Smooth muscle cell (in vitro differentiated cells): ENCODE measurements at regions not wholly inside any gene's neighbourhood (a gene's known extent, or its start where the extent isn't known, plus 50 kb on each side); places are given as distances from the start of the nearest gene placed in this dataset.

ENCODE experiments used
- DNase-seq: peaks from one replicate; lab custom pipeline; 2025; ENCODE audit not compliant: unreplicated experiment; lab: John Stamatoyannopoulos, UW
- H2AFZ ChIP-seq: fragments of 200-600 bp; sonication (generic); 2 replicates; pipeline ENCODE4 v1.6.0; 2016; ENCODE audit warnings: antibody characterized with exemption, low read depth, mild to moderate bottlenecking
- H3F3A ChIP-seq: fragments of 200-600 bp; sonication (generic); 2 replicates; pipeline ENCODE4 v1.6.0; 2017; ENCODE audit warnings: antibody characterized with exemption, low read depth
- H3K27ac ChIP-seq: fragments of 200-600 bp; sonication (generic); 2 replicates; pipeline ENCODE4 v1.5.1; 2016; ENCODE audit warnings: low read depth, mild to moderate bottlenecking
- H3K27me3 ChIP-seq: fragments of 200-600 bp; sonication (generic); 2 replicates; pipeline ENCODE4 v1.6.1; 2016; ENCODE audit warnings: low read depth, mild to moderate bottlenecking
- H3K36me3 ChIP-seq: fragments of 200-600 bp; sonication (generic); 2 replicates; pipeline ENCODE4 v1.5.1; 2016; ENCODE audit warnings: low read depth
- H3K4me1 ChIP-seq: fragments of 200-600 bp; sonication (generic); 2 replicates; pipeline ENCODE4 v1.5.1; 2016; ENCODE audit warnings: low read depth
- H3K4me2 ChIP-seq: fragments of 200-600 bp; sonication (generic); 2 replicates; pipeline ENCODE4 v1.6.0; 2016; ENCODE audit warnings: mild to moderate bottlenecking
- H3K4me3 ChIP-seq: fragments of 200-600 bp; sonication (generic); 2 replicates; pipeline ENCODE4 v1.5.1; 2016; ENCODE audit warnings: mild to moderate bottlenecking
- H3K79me2 ChIP-seq: fragments of 200-600 bp; sonication (generic); 2 replicates; pipeline ENCODE4 v1.6.0; 2016; ENCODE audit warnings: low read depth, mild to moderate bottlenecking
- H3K9ac ChIP-seq: fragments of 200-600 bp; sonication (generic); 2 replicates; pipeline ENCODE4 v1.6.0; 2016; ENCODE audit warnings: low read depth
- H3K9me3 ChIP-seq: fragments of 200-600 bp; sonication (generic); replicated peaks from 2 replicates; pipeline ENCODE4 v1.5.1; 2016; ENCODE audit warnings: low read depth
- H4K20me1 ChIP-seq: fragments of 200-600 bp; sonication (generic); 2 replicates; pipeline ENCODE4 v1.6.0; 2016; ENCODE audit warnings: low read depth
- CTCF ChIP-seq: fragments of 200-600 bp; sonication (generic); IDR thresholded peaks from 2 replicates; pipeline ENCODE4 v1.5.1; 2017; ENCODE audit warnings: borderline replicate concordance, mild to moderate bottlenecking, antibody characterized with exemption; ENCODE audit not compliant: insufficient read depth, poor library complexity, severe bottlenecking
- WGBS: methylation state at CpG from one replicate; pipeline ENCODE4 v1.1.7; 2016; ENCODE audit warnings: low lambda C conversion rate; 5-methylcytosine and 5-hydroxymethylcytosine counted together

GRCh38 chr11:10619131-10619680, 50.7 kb upstream of the LYVE1 start:
- Histone ChIP-seq H3K9me3 (no peaks in the 10 kb centered on the region), H3K4me1 (no peaks in the 10 kb centered on the region), H3K79me2 (no peaks in the 10 kb centered on the region), H3F3A (no peaks in the 10 kb centered on the region), H3K27ac (no peak overlapping the region), H3K27me3 (no peaks in the 10 kb centered on the region), H3K36me3 (no peaks in the 10 kb centered on the region), H4K20me1 (no peaks in the 10 kb centered on the region), H3K9ac (no peak overlapping the region), H3K4me3 (no peak overlapping the region), H2AFZ (no peak overlapping the region), H3K4me2 (no peak overlapping the region)
- WGBS: 43% methylated on average over 2 of the region's 2 CpGs
- DNase-seq: no peak
- no peak for TF ChIP-seq CTCF

- Histone ChIP-seq H3K4me1 (no peaks in the 10 kb centered on the region), H3K4me2 (no peak overlapping the region), H3K9me3 (no peaks in the 10 kb centered on the region), H3K27me3 (no peaks in the 10 kb centered on the region), H3F3A (no peaks in the 10 kb centered on the region), H2AFZ (no peak overlapping the region), H3K9ac (no peak overlapping the region), H3K36me3 (no peaks in the 10 kb centered on the region), H3K4me3 (no peak overlapping the region), H4K20me1 (no peaks in the 10 kb centered on the region), H3K79me2 (no peaks in the 10 kb centered on the region), H3K27ac (no peak overlapping the region)
- 85% methylated on average over 3 of the region's 3 CpGs for WGBS
- TF ChIP-seq CTCF: no peak
- DNase-seq: no peak
These were observed 50.0 kb upstream of the LYVE1 start for GRCh38 chr11:10618490-10618889.
